Stimulated activated naive CD4-positive, alpha-beta T cell (primary cell): ENCODE measurements at regions not wholly inside any gene's neighbourhood (a gene's known extent, or its start where the extent isn't known, plus 50 kb on each side); places are given as distances from the start of the nearest gene placed in this dataset.
"Not testable (repeated sequence)": the region's sequence is repeated elsewhere in the genome, so short reads cannot be mapped to it uniquely, and the experiment has no call there.

Source experiments
- DNase-seq, 6 experiments: peaks; one replicate each; lab custom pipeline; 2025; lab: John Stamatoyannopoulos, UW

- no peak for DNase-seq
These were observed 324.0 kb upstream of the ROPN1 start for GRCh38 chr3:124316034-124316287.

GRCh38 chr3:124318014-124318413 lies 326.1 kb upstream of the ROPN1 start:
- no peak for DNase-seq

GRCh38 chr3:124318656-124319055 lies 326.7 kb upstream of the ROPN1 start:
- no peak for DNase-seq

- DNase-seq, result no peak
These were observed 329.1 kb upstream of the ROPN1 start for GRCh38 chr3:124320976-124321375.

GRCh38 chr3:124322309-124322880 lies 330.5 kb upstream of the ROPN1 start:
- no peak for DNase-seq

- DNase-seq, result no peak
These were observed 331.0 kb upstream of the ROPN1 start for GRCh38 chr3:124322966-124323365.

GRCh38 chr3:124325248-124325647 lies 333.3 kb upstream of the ROPN1 start:
- no peak for DNase-seq

- DNase-seq, result no peak
These were observed 337.8 kb upstream of the ROPN1 start for GRCh38 chr3:124329723-124330122.

- DNase-seq, result no peak
These were observed 342.2 kb upstream of the ROPN1 start for GRCh38 chr3:124333931-124334640.

- DNase-seq, result no peak
These were observed 344.2 kb upstream of the ROPN1 start for GRCh38 chr3:124336067-124336656.

GRCh38 chr3:124345845-124346244 lies 353.9 kb upstream of the ROPN1 start:
- DNase-seq, result no peak

GRCh38 chr3:124346487-124346886 lies 354.6 kb upstream of the ROPN1 start:
- no peak for DNase-seq

- no peak for DNase-seq
These were observed 355.5 kb upstream of the ROPN1 start for GRCh38 chr3:124347418-124347817.

- DNase-seq, result not testable (repeated sequence)
These were observed 356.6 kb upstream of the ROPN1 start for GRCh38 chr3:124348555-124348954.

- no peak for DNase-seq
These were observed 359.7 kb upstream of the ROPN1 start for GRCh38 chr3:124351430-124352148.

GRCh38 chr3:124352149-124352539 lies 360.2 kb upstream of the ROPN1 start:
- DNase-seq, result no peak

GRCh38 chr3:124353691-124354090 lies 361.8 kb upstream of the ROPN1 start:
- DNase-seq, result no peak

- DNase-seq, result no peak
These were observed 362.2 kb upstream of the ROPN1 start for GRCh38 chr3:124354150-124354549.

- no peak for DNase-seq
These were observed 366.2 kb upstream of the ROPN1 start for GRCh38 chr3:124358156-124358555.

GRCh38 chr3:124360155-124360554 lies 368.2 kb upstream of the ROPN1 start:
- no peak for DNase-seq

GRCh38 chr3:124360563-124360962 lies 368.6 kb upstream of the ROPN1 start:
- no peak for DNase-seq

GRCh38 chr3:124361566-124361965 lies 368.7 kb upstream of the UMPS start:
- no peak for DNase-seq

- no peak for DNase-seq
These were observed 367.8 kb upstream of the UMPS start for GRCh38 chr3:124362455-124362854.
